Dermis blood vessel endothelial cell (primary cell): ENCODE measurements at regions not wholly inside any gene's neighbourhood (a gene's known extent, or its start where the extent isn't known, plus 50 kb on each side); places are given as distances from the start of the nearest gene placed in this dataset.
"Not testable (repeated sequence)": the region's sequence is repeated elsewhere in the genome, so short reads cannot be mapped to it uniquely, and the experiment has no call there.

Source experiments
- DNase-seq: peaks from one replicate; pipeline ENCODE4 v3.0.0; 2010

DNA sequence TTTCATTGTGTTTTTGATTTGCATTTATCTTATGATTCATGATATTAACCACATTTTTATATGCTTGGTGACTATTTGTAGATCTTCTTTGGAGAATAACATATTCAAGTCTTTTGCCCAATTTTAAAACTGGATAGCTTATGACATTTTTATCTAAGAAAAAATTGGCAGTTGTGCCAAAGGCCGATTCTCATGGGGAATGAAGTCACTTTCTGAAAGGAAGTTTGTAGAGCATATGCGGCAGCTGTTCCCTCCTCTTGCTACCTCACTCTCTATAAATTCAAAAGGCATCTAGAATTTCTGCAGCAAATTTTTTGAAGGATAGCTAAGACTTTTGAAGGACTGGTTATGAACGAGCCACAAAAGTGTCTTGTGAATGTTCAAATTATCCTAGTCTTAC is 2353.5 kb downstream of the ARAP2 start:
- DNase-seq = no peak

DNA sequence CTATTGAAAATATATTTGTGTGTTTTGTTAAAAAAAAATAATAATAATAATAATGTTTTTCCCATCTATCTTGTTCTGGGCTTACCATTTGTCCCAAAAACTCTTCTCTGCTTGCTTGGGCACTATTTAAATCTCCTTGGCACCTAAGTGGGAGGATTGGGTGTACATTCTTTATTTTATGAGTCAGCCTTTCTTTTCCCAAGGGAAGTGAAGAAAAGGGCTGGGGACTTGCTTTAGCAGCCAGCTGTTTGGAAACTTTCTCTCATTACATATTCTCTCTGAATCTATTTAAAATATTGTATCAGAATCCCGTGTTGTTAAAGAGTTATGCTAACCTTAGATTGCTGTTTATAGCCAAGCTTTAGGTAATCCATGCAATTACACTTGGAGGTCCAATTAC is 2332.4 kb downstream of the ARAP2 start:
- no peak for DNase-seq

DNA sequence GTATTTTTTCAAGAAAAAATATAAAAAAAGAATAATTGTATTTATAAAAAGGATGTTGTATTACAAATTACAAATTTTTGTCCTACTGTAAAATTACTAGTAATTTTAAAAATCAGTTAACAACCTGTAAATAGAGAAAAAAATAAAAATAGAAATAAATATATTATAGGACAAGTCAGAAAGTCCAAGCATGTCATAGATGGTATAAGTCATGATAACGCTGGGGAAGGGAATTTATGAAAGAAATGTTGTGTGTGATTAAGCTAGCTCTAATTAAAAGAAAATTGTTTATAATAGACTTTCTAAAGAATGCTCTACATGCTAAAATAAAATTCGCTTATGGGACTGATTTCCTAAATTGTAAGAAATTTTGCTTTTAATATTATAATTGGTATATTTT is 2329.9 kb downstream of the ARAP2 start:
- DNase-seq = no peak

GRCh38 chr4:33923469-33923868 is 2320.8 kb downstream of the ARAP2 start:
- DNase-seq = no peak

GRCh38 chr4:33924239-33924638 is 2320.1 kb downstream of the ARAP2 start:
- no peak for DNase-seq

GRCh38 chr4:33924811-33925210 is 2319.5 kb downstream of the ARAP2 start:
- DNase-seq = no peak

DNA sequence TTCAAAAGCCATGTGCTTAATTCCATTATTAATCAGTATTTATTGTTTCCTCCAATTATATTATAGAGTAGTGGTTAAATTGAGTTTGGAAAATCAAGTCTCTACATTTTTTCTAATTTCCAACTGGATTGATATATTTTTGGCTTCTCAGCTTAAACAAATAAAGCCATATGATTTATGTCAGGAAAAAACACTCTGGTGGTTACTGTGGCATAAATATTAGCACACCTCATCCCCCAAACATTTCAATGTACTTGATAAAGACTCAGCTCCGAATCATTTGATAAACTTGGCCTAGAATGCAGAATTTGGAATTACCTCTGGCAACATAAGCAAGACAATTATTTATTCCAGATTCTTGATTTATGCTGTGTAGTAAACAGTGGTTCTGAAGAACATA is 2313.8 kb downstream of the ARAP2 start:
- DNase-seq = no peak

- no peak for DNase-seq
These were observed 2313.3 kb downstream of the ARAP2 start for GRCh38 chr4:33931026-33931425.

DNA sequence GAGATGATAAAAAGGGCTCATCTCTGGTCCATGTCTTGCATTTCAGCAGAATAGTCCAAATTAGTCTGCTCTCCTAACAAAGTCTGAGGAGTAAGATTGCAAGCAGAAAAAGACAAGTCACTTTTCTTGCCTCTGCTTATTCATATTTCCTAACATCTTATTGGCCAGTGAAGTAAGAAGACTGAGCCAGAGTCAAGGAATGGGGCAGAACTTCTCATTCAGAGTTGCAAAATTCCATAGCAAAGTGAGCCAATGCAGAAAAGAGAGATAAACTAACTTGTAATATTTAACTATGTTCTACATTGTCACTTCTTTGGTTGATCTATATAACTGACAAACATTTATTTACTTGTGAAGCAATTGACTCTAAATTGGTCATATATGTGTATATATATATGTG is 2304.0 kb downstream of the ARAP2 start:
- DNase-seq = no peak

DNA sequence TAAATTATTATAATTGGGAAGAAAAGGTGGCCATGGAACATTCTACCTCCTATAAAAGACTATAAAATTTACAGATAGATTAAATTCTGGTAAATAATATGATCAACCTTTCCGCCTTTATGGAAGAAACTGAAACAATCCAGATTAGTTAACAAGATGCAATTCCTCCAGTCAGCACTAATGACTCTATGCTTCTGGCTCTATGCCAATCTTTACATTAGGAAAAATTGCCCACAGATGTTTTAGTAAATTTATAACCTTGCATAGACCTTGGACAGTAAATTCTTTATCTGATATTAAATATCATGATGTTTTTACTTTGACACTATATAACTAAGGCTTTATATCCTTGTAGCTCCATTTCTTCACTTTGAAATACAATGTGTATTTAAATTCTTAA is 2302.5 kb downstream of the ARAP2 start:
- no peak for DNase-seq

DNA sequence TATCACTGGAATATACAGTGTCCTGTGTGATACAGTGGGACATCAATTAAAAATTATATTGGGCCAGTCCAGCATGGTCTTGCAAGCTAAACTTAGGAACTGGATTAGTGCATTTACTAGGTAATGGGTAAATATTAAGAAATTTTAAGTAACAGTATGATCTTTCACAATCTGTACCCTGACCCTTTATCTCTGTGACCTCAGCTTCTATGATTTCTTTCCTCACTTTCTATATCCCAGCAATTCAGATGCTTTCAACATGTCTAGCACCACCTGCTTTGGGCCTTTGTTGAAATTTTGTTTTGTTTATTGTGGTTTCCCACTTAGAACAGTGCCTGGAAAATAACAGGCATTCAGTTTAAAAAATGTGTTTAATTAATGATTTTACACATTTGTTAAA is 2295.4 kb downstream of the ARAP2 start:
- no peak for DNase-seq

DNA sequence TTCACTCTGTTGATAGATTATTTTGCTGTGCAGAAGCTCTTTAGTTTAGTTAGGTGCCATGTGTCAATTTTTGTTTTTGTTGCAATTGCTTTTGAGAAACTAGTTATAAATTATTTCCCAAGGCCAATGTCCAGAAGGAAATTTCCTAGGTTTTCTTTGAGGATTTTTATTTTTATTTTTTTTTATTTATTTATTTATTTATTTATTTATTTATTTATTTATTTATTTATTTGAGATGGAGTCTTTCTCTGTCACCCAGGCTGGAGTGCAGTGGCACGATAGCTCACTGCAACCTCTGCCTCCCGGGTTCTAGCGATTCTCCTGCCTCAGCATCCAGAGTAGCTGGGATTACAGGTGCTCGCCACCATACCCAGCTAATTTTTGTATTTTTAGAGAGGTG is 2290.5 kb downstream of the ARAP2 start:
- DNase-seq = not testable (repeated sequence)

DNA sequence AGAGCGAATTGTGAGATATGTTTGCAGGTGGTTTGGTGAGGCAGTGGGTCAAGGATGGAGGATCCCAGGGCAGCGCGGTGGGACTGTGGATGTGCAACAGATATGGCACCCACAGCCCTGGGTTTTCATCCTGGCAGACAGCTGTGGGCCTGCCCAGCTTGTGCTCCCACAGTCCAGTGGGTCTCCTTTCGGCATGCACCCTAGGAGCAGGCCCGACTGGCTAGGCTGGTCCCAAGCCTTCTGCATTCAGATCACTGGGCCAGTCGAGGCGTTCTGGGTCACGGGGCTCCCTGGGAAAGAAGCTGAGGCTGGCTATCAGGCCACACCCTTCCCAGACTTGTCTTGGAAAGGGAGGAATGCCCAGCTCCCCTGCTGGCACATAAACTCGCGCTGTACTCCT is 2289.6 kb downstream of the ARAP2 start:
- no peak for DNase-seq

GRCh38 chr4:33959519-33959918 is 2284.8 kb downstream of the ARAP2 start:
- DNase-seq = no peak

- DNase-seq = no peak
These were observed 2282.6 kb downstream of the ARAP2 start for GRCh38 chr4:33961761-33962160.

- DNase-seq = no peak
These were observed 2277.5 kb downstream of the ARAP2 start for GRCh38 chr4:33966808-33967207.

DNA sequence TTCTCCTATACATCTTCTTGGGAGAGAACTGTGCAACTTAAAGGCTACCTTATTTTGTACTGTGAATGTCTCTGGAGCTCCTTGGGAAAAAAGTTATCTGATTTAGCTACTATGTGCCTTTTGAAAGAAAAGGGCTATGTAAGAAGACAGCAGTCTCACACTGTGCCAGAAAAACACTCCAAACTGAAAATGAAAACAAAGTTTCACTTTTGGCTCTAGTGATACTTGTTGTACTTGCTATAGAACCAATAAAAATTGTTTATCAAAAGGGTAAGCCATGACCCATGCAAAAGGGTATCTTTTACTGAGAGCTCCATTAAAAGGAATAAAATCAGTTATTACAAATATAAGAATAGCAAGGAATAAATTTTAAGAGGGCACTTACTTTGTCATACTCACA is 2270.0 kb downstream of the ARAP2 start:
- DNase-seq = no peak

DNA sequence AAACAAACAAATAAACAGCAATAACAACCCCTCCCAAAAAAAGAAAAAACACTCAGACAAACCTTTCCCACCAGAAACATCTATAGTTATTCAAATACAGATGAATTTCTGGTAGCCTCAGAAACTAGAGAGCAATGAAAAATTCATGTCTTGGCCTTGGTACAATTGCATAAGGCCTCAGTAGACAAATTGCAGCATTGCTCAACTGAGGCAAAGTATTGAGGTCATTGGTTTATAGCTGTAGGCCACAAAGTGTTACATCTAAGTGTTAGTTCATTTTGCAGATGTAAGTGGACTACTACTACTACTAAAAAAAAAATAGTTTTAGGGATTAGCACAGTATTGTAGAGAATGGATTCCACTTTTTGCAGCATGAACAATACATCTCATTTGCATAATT is 2268.3 kb downstream of the ARAP2 start:
- no peak for DNase-seq

GRCh38 chr4:33979781-33980180 is 2264.5 kb downstream of the ARAP2 start:
- not testable (repeated sequence) for DNase-seq

DNA sequence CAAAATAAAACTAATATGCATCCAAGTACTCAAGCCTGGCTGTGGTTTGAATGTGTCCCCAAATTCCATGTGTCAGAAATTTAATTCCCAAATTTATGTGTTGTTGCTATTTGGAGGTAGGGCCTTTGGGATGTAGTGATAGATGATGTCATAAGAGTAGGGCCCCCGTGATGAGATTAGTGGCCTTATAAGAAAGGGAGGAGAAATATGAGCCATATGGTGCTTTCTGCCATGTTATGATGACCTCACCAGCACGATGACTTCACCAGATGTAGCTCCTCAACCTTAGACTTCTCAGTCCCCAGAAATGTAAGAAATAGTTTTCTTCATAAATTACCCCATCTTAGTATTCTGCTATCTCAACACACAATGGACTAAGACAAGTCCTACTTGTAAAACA is 2264.0 kb downstream of the ARAP2 start:
- no peak for DNase-seq

DNA sequence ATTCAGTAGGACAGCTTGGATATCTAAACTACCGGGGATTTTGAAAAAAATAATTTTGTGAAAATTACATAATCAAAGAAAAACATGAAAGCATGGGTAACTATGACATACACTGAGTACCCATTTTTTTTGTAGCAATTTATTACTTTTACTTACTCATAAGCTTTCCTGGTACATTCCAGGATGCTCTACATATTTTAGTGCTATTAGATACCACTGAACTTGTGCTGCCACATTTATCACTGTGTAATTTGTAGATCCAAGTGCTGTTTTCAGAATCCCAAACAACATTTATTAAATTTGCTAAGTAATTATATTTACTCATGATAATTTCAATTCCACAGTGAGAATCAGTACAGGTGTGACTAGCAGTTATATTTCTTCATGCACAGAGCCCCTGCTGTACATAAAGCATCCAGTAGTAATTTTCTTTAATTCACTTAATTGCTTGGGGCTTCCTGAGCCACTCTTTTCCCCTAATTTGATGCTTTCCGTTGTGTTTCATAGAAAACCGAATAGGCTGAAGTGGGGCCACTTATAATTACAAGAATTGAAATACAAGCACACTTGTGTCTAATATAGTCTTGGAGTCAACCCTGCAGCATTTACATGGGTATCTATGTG is 2254.4 kb downstream of the ARAP2 start:
- DNase-seq = no peak

- DNase-seq = no peak
These were observed 2248.1 kb downstream of the ARAP2 start for GRCh38 chr4:33996075-33996718.

DNA sequence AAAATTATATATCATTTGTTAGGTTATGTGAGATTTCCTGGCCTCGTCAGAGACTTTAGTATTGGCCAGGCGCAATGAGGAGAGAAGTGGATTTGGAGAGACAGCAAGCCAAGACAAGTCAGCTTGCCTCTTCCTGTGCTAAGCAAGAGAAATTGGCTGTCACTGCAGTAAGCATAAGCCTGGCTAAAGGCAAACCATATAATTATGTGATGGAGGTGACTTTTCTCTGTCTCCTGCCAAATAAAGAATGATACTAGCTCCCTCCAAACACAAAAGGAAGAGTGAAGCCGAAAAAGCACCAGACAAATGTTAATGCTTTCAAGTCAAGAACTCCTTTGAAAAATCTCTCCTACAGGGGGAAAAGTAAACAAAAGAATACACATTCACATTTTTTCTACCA is 2246.0 kb downstream of the ARAP2 start:
- DNase-seq = no peak

- DNase-seq = no peak
These were observed 2244.0 kb downstream of the ARAP2 start for GRCh38 chr4:34000356-34000755.

GRCh38 chr4:34006540-34006939 is 2237.8 kb downstream of the ARAP2 start:
- not testable (repeated sequence) for DNase-seq
